H9 (cell line): ENCODE measurements at regions not wholly inside any gene's neighbourhood (a gene's known extent, or its start where the extent isn't known, plus 50 kb on each side); places are given as distances from the start of the nearest gene placed in this dataset.

ENCODE experiments used
- DNase-seq: peaks from one replicate; pipeline ENCODE4 v3.0.0-alpha.2; 2017
- H2AFZ ChIP-seq: one replicate; pipeline ENCODE4 v1.6.1; 2013; ENCODE audit warnings: mild to moderate bottlenecking, low read length, control low read depth, moderate library complexity
- H2AK5ac ChIP-seq: 2 replicates; pipeline ENCODE4 v1.6.1; 2013; ENCODE audit warnings: low read length, control low read depth, mixed read lengths; ENCODE audit not compliant: insufficient read length
- H2BK120ac ChIP-seq: one replicate; pipeline ENCODE4 v1.6.1; 2013; ENCODE audit warnings: low read depth, mild to moderate bottlenecking, low read length, control low read depth, inconsistent platforms; ENCODE audit not compliant: poor library complexity, severe bottlenecking
- H2BK12ac ChIP-seq: 2 replicates; pipeline ENCODE4 v1.6.1; 2013; ENCODE audit warnings: low read length, control low read depth, mixed read lengths, low read depth; ENCODE audit not compliant: insufficient read length
- H2BK15ac ChIP-seq: 2 replicates; pipeline ENCODE4 v1.6.1; 2013; ENCODE audit warnings: low read depth, low read length, control low read depth
- H2BK20ac ChIP-seq: one replicate; pipeline ENCODE4 v1.6.1; 2013; ENCODE audit warnings: low read depth, mild to moderate bottlenecking, low read length, control low read depth, inconsistent platforms; ENCODE audit not compliant: poor library complexity, severe bottlenecking
- H2BK5ac ChIP-seq: 2 replicates; pipeline ENCODE4 v1.6.1; 2013; ENCODE audit warnings: low read length, control low read depth, mixed read lengths; ENCODE audit not compliant: insufficient read length
- H3K14ac ChIP-seq: 2 replicates; pipeline ENCODE4 v1.6.1; 2013; ENCODE audit warnings: low read length, control low read depth; ENCODE audit not compliant: insufficient read depth
- H3K18ac ChIP-seq: 2 replicates; pipeline ENCODE4 v1.6.1; 2013; ENCODE audit warnings: low read depth, mild to moderate bottlenecking, mixed read lengths, low read length, control low read depth; ENCODE audit not compliant: insufficient read length
- H3K23ac ChIP-seq: 2 replicates; pipeline ENCODE4 v1.6.1; 2013; ENCODE audit warnings: low read length, control low read depth, mixed read lengths, low read depth; ENCODE audit not compliant: insufficient read length
- H3K23me2 ChIP-seq: 2 replicates; pipeline ENCODE4 v1.6.1; 2013; ENCODE audit warnings: low read depth, mild to moderate bottlenecking, mixed read lengths, low read length, control low read depth; ENCODE audit not compliant: insufficient read length, poor library complexity, severe bottlenecking
- H3K27ac ChIP-seq: 2 replicates; pipeline ENCODE4 v1.5.1; 2013; ENCODE audit warnings: low read length, control low read depth, mixed read lengths, low read depth; ENCODE audit not compliant: insufficient read length
- H3K27me3 ChIP-seq: 2 replicates; pipeline ENCODE4 v1.6.1; 2013; ENCODE audit warnings: low read length, control low read depth, inconsistent platforms; ENCODE audit not compliant: insufficient read depth
- H3K4ac ChIP-seq: 2 replicates; pipeline ENCODE4 v1.6.1; 2013; ENCODE audit warnings: low read depth, mild to moderate bottlenecking, control low read depth, inconsistent platforms, low read length, moderate library complexity
- H3K4me1 ChIP-seq: 2 replicates; pipeline ENCODE4 v1.6.1; 2013; ENCODE audit warnings: low read length, control low read depth, inconsistent platforms; ENCODE audit not compliant: insufficient read depth
- H3K4me2 ChIP-seq: 2 replicates; pipeline ENCODE4 v1.6.1; 2013; ENCODE audit warnings: low read length, control low read depth, mixed read lengths; ENCODE audit not compliant: insufficient read length, insufficient read depth
- H3K56ac ChIP-seq: 2 replicates; pipeline ENCODE4 v1.6.1; 2013; ENCODE audit warnings: low read depth, mild to moderate bottlenecking, mixed read lengths, low read length, control low read depth; ENCODE audit not compliant: insufficient read length
- H3K79me1 ChIP-seq: 2 replicates; pipeline ENCODE4 v1.6.1; 2013; ENCODE audit warnings: low read depth, mild to moderate bottlenecking, moderate library complexity, low read length, control low read depth, inconsistent platforms; ENCODE audit not compliant: insufficient read depth, poor library complexity, severe bottlenecking
- H3K79me2 ChIP-seq: 2 replicates; pipeline ENCODE4 v1.6.1; 2013; ENCODE audit warnings: low read length, control low read depth, inconsistent platforms; ENCODE audit not compliant: insufficient read depth
- H3K9ac ChIP-seq: 2 replicates; pipeline ENCODE4 v1.6.1; 2013; ENCODE audit warnings: low read length, control low read depth, mixed read lengths; ENCODE audit not compliant: insufficient read length; ENCODE audit errors: extremely low read depth
- H3K9me3 ChIP-seq: one replicate; pipeline ENCODE4 v1.6.1; 2013; ENCODE audit warnings: low read depth, low read length, inconsistent platforms; ENCODE audit not compliant: control insufficient read depth
- H3T11ph ChIP-seq: one replicate; pipeline ENCODE4 v1.6.1; 2013; ENCODE audit warnings: mild to moderate bottlenecking, low read length, control low read depth, inconsistent platforms
- H4K20me1 ChIP-seq: one replicate; pipeline ENCODE4 v1.6.1; 2013; ENCODE audit not compliant: control insufficient read depth, insufficient read length, insufficient read depth
- H4K5ac ChIP-seq: 2 replicates; pipeline ENCODE4 v1.6.1; 2013; ENCODE audit warnings: low read depth, mild to moderate bottlenecking, mixed read lengths, low read length, control low read depth; ENCODE audit not compliant: insufficient read length
- H4K8ac ChIP-seq: replicated peaks from 2 replicates; pipeline ENCODE4 v1.6.1; 2013; ENCODE audit warnings: low read length, control low read depth, mixed read lengths, low read depth; ENCODE audit not compliant: insufficient read length
- H4K91ac ChIP-seq: 2 replicates; pipeline ENCODE4 v1.6.1; 2013; ENCODE audit warnings: low read depth, mild to moderate bottlenecking, moderate library complexity, mixed read lengths, low read length, control low read depth; ENCODE audit not compliant: insufficient read length
- H3K27ac Mint-ChIP-seq, 3 experiments: 2 replicates in 2 of 3; 3 replicates in 1 of 3; pipeline ENCODE4 v1.8.0; 2020 to 2021; ENCODE audit warnings: mixed read lengths in 3 of 3, mild to moderate bottlenecking in 1 of 3, moderate library complexity in 1 of 3
- H3K27me3 Mint-ChIP-seq: 2 replicates; pipeline ENCODE4 v1.8.0; 2021; ENCODE audit warnings: low read depth, mild to moderate bottlenecking, moderate library complexity, mixed read lengths
- H3K36me3 Mint-ChIP-seq, 3 experiments: 2 replicates in 2 of 3; 3 replicates in 1 of 3; pipeline ENCODE4 v1.8.0; 2020 to 2021; ENCODE audit warnings: low read depth in 3 of 3, mixed read lengths in 3 of 3; ENCODE audit not compliant: insufficient read depth in 1 of 3
- H3K4me1 Mint-ChIP-seq, 2 experiments: 2 replicates each; pipeline ENCODE4 v1.8.0; 2020; ENCODE audit warnings: mixed read lengths in 2 of 2
- H3K4me3 Mint-ChIP-seq, 2 experiments: 2 replicates in 1 of 2; 3 replicates in 1 of 2; pipeline ENCODE4 v1.8.0; 2020 to 2021; ENCODE audit warnings: mild to moderate bottlenecking in 2 of 2, mixed read lengths in 2 of 2, moderate library complexity in 1 of 2
- H3K9me3 Mint-ChIP-seq, 2 experiments: 2 replicates in 1 of 2; 3 replicates in 1 of 2; pipeline ENCODE4 v1.8.0; 2020; ENCODE audit warnings: mild to moderate bottlenecking in 2 of 2, mixed read lengths in 2 of 2, moderate library complexity in 1 of 2
- WGBS: extraction: QIAGEN DNeasy Blood & Tissue Kit; methylation state at CpG from one replicate; pipeline ENCODE4 v1.1.7; 2013; ENCODE audit warnings: missing lambda C conversion rate, low lambda C conversion rate, mixed read lengths; ENCODE audit not compliant: insufficient read length; ENCODE audit errors: extremely low coverage; 5-methylcytosine and 5-hydroxymethylcytosine counted together
- TF ChIP-seq, protein P1 (sequence below): fragments of 200-600 bp; sonication (generic); conservative IDR thresholded peaks from 3 replicates; pipeline ENCODE4 v1.8.0; 2021; ENCODE audit warnings: antibody characterized with exemption, mild to moderate bottlenecking

DNA sequence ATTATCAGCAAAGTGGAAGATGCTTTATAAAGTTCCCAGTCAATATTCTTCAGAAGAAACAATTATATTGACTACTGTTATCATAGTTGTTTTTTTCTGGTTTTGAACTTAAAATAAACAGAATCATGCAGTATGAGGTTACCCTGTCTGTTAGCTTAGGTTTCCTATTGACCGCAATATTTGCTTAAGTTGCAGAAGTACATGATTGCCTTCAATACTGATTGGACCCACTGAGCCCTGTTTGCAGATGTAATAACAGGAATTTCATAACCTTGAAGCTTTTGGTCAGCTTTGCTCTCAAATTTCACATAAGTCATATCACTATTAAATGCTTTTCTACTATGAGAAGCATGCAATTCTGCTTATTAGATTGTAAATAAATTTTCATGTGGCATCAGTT lies 229.1 kb upstream of the FSTL5 start:
- Histone ChIP-seq H2AFZ (no peak overlapping the region), H3K4ac (no peak overlapping the region), H3K79me1 (no peaks in the 10 kb centered on the region), H3K27ac (no peak overlapping the region), H2BK120ac (no peak overlapping the region), H3K14ac (no peak overlapping the region), H3K18ac (no peak overlapping the region), H3K23me2 (no peaks in the 10 kb centered on the region), H2BK15ac (no peak overlapping the region), H3K9ac (no peak overlapping the region), H2BK20ac (no peak overlapping the region), H4K8ac (no peak overlapping the region), H4K5ac (no peak overlapping the region), H3K4me2 (no peak overlapping the region), H2BK12ac (no peak overlapping the region), H3K23ac (no peak overlapping the region), H4K20me1 (no peaks in the 10 kb centered on the region), H3K9me3 (no peaks in the 10 kb centered on the region), H3K27me3 (no peaks in the 10 kb centered on the region), H3K79me2 (no peaks in the 10 kb centered on the region), H3K56ac (no peak overlapping the region), H4K91ac (no peak overlapping the region), H3K4me1 (no peaks in the 10 kb centered on the region), H2BK5ac (no peak overlapping the region), H3T11ph (no peak overlapping the region), H2AK5ac (no peak overlapping the region)
- TF ChIP-seq, protein P1, sequence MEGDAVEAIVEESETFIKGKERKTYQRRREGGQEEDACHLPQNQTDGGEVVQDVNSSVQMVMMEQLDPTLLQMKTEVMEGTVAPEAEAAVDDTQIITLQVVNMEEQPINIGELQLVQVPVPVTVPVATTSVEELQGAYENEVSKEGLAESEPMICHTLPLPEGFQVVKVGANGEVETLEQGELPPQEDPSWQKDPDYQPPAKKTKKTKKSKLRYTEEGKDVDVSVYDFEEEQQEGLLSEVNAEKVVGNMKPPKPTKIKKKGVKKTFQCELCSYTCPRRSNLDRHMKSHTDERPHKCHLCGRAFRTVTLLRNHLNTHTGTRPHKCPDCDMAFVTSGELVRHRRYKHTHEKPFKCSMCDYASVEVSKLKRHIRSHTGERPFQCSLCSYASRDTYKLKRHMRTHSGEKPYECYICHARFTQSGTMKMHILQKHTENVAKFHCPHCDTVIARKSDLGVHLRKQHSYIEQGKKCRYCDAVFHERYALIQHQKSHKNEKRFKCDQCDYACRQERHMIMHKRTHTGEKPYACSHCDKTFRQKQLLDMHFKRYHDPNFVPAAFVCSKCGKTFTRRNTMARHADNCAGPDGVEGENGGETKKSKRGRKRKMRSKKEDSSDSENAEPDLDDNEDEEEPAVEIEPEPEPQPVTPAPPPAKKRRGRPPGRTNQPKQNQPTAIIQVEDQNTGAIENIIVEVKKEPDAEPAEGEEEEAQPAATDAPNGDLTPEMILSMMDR, result no peak
- Mint-ChIP-seq H3K9me3 (no peaks in the 10 kb centered on the region; a peak in 1 of 5 replicates), H3K27me3 (no peaks in the 10 kb centered on the region), H3K27ac (no peak overlapping the region), H3K4me1 (no peaks in the 10 kb centered on the region), H3K4me3 (no peak overlapping the region), H3K36me3 (no peaks in the 10 kb centered on the region)
- WGBS, result no CpG with 5 or more reads among the region's 1 CpG
- no peak for DNase-seq
